ENCODE measurements at regions not wholly inside any gene's neighbourhood (a gene's known extent, or its start where the extent isn't known, plus 50 kb on each side); places are given as distances from the start of the nearest gene placed in this dataset.

- Histone ChIP-seq H3K4me3 (ENCODE audit: low read depth in 2 of 2, low read length in 1 of 2) (no peak overlapping the region), H3F3A (replicated peaks; ENCODE audit: insufficient read depth) (no peaks in the 10 kb centered on the region), H3K9ac (no peak overlapping the region), H3K4me2 (no peak overlapping the region), H3K36me3 (replicated peaks in 1 of 2; ENCODE audit: control insufficient read depth in 1 of 2, insufficient read depth in 2 of 2, low read length in 1 of 2) (no peaks in the 10 kb centered on the region), H3K9me2 (no peaks in the 10 kb centered on the region), H3K27me3 (ENCODE audit: insufficient read depth) (no peaks in the 10 kb centered on the region), H3K9me3 (no peaks in the 10 kb centered on the region), H2AFZ (ENCODE audit: low read depth) (no peak overlapping the region), H3K4me1 (ENCODE audit: control insufficient read depth in 1 of 2, insufficient read depth in 2 of 2, low read depth in 1 of 2, low read length in 1 of 2) (peaks cover 0 to 43% of the 10 kb centered on the region in 2 experiments; a peak in 2 of 4 replicates), H3K27ac (ENCODE audit: low read depth in 2 of 2, low read length in 1 of 2) (no peak overlapping the region), H4K20me1 (ENCODE audit: insufficient read depth) (no peaks in the 10 kb centered on the region), H3K79me2 (ENCODE audit: insufficient read depth) (no peaks in the 10 kb centered on the region)
- TF ChIP-seq FOSL2 (IDR thresholded peaks at IDR 0.05; ENCODE audit: borderline replicate concordance, low read depth) (no peak), USF1 (IDR thresholded peaks at IDR 0.05; ENCODE audit: borderline replicate concordance, low read depth) (no peak), FOXJ3 (CRISPR knock-in tag; IDR thresholded peaks at IDR 0.05) (no peak), NFIC (IDR thresholded peaks at IDR 0.05; ENCODE audit: borderline replicate concordance) (no peak), FOXM1 (IDR thresholded peaks at IDR 0.05; ENCODE audit: low read depth) (no peak), POLR2AphosphoS5 (IDR thresholded peaks at IDR 0.05; ENCODE audit: low read depth, low read length) (no peak), SIN3A (IDR thresholded peaks at IDR 0.05; ENCODE audit: borderline replicate concordance, low read depth, low read length) (no peak), USF2 (IDR thresholded peaks at IDR 0.05; ENCODE audit: borderline replicate concordance, low read depth, low read length) (no peak), TAF1 (IDR thresholded peaks at IDR 0.05; ENCODE audit: borderline replicate concordance, low read depth, low read length) (no peak), JUND (IDR thresholded peaks at IDR 0.05) (no peak)
- ChIA-PET POLR2A (no interaction called here), CTCF (interaction anchor here (1.1 kb wide), 1 partner anchor 428 kb away, joined by 3 read pairs; no protein-coding TSS in a partner anchor)
- no peak for DNase-seq
- 34% methylated on average over 4 of the region's 5 CpGs for WGBS (ENCODE audit: low lambda C conversion rate)
Observed at GRCh38 chr9:89670114-89670513, 65.3 kb downstream of the GADD45G start.

GRCh38 chr9:89670801-89671434 is 66.1 kb downstream of the GADD45G start:
- Histone ChIP-seq H3K9ac (no peak overlapping the region), H3K79me2 (ENCODE audit: insufficient read depth) (no peaks in the 10 kb centered on the region), H2AFZ (ENCODE audit: low read depth) (no peak overlapping the region), H3K4me1 (ENCODE audit: control insufficient read depth in 1 of 2, insufficient read depth in 2 of 2, low read depth in 1 of 2, low read length in 1 of 2) (peaks cover 0 to 51% of the 10 kb centered on the region in 2 experiments; a peak in 2 of 4 replicates), H3K4me3 (ENCODE audit: low read depth in 2 of 2, low read length in 1 of 2) (no peak overlapping the region), H3K27me3 (ENCODE audit: insufficient read depth) (no peaks in the 10 kb centered on the region), H3K9me2 (no peaks in the 10 kb centered on the region), H3F3A (replicated peaks; ENCODE audit: insufficient read depth) (no peaks in the 10 kb centered on the region), H4K20me1 (ENCODE audit: insufficient read depth) (no peaks in the 10 kb centered on the region), H3K9me3 (no peaks in the 10 kb centered on the region), H3K27ac (ENCODE audit: low read depth in 2 of 2, low read length in 1 of 2) (no peak overlapping the region), H3K36me3 (replicated peaks in 1 of 2; ENCODE audit: control insufficient read depth in 1 of 2, insufficient read depth in 2 of 2, low read length in 1 of 2) (no peaks in the 10 kb centered on the region), H3K4me2 (no peak overlapping the region)
- POLR2A ChIA-PET: no interaction called here
- no peak for DNase-seq
- TF ChIP-seq USF2 (IDR thresholded peaks at IDR 0.05; ENCODE audit: borderline replicate concordance, low read depth, low read length) (no peak), JUND (IDR thresholded peaks at IDR 0.05) (no peak), RAD21 (IDR thresholded peaks at IDR 0.05; ENCODE audit: low read length) (no peak), USF1 (IDR thresholded peaks at IDR 0.05; ENCODE audit: borderline replicate concordance, low read depth) (no peak), REST (IDR thresholded peaks at IDR 0.05; ENCODE audit: low read depth, low read length) (no peak), EP300 (IDR thresholded peaks at IDR 0.05; ENCODE audit: borderline replicate concordance in 1 of 2, low read depth in 1 of 2, low read length in 1 of 2) (no peak)
- WGBS (ENCODE audit: low lambda C conversion rate): 30% methylated on average over 6 of the region's 6 CpGs
- CTCF ChIA-PET: interaction anchor here (1.1 kb wide), 1 partner anchor 427 kb away, joined by 3 read pairs; no protein-coding TSS in a partner anchor

All from SK-N-SH (cell line).